SK-N-SH treated with all-trans-retinoic acid at 6 μM for 48 hours (cell line): ENCODE measurements at regions not wholly inside any gene's neighbourhood (a gene's known extent, or its start where the extent isn't known, plus 50 kb on each side); places are given as distances from the start of the nearest gene placed in this dataset.
A peak's percentile ranks its signal among the peaks of the same experiment; 100 is the strongest.

Experiments used
- ATAC-seq: fragments of 200-7000 bp; cut with Tn5 transposase; 3 replicates; pipeline ENCODE4 v1.9.1; 2020; ENCODE audit warnings: mild to moderate bottlenecking, moderate library complexity
- ARNTL ChIP-seq: fragments of 450-650 bp; formaldehyde crosslinking; IDR thresholded peaks from 2 replicates; pipeline ENCODE4 v1.5.0; 2020; ENCODE audit warnings: low read depth, mild to moderate bottlenecking, moderate library complexity, borderline replicate concordance
- BACH2 ChIP-seq: fragments of 250-450 bp; sonication (Bioruptor Pico); IDR thresholded peaks from 2 replicates; pipeline ENCODE4 v1.9.0; 2021; ENCODE audit warnings: mild to moderate bottlenecking, borderline replicate concordance
- CREB5 ChIP-seq: fragments of 250-450 bp; sonication (Bioruptor Pico); IDR thresholded peaks from 2 replicates; pipeline ENCODE4 v1.5.1; 2020; ENCODE audit warnings: low read depth, mild to moderate bottlenecking, moderate library complexity
- CSDC2 ChIP-seq: fragments of 250-450 bp; sonication (Bioruptor Pico); IDR thresholded peaks from 2 replicates; pipeline ENCODE4 v1.5.0; 2020; ENCODE audit warnings: mild to moderate bottlenecking, moderate library complexity
- CSRNP3 ChIP-seq: fragments of 250-450 bp; sonication (Bioruptor Pico); IDR thresholded peaks from 2 replicates; pipeline ENCODE4 v1.5.1; 2021; ENCODE audit warnings: mild to moderate bottlenecking, moderate library complexity
- ESRRG ChIP-seq: fragments of 250-450 bp; sonication (Bioruptor Pico); IDR thresholded peaks from 2 replicates; pipeline ENCODE4 v1.6.1; 2021; ENCODE audit warnings: mild to moderate bottlenecking
- GLIS3 ChIP-seq: fragments of 250-450 bp; sonication (Bioruptor Pico); IDR thresholded peaks from 2 replicates; pipeline ENCODE4 v1.5.0; 2020; ENCODE audit warnings: mild to moderate bottlenecking, moderate library complexity
- ISL1 ChIP-seq: fragments of 250-450 bp; sonication (Bioruptor Pico); IDR thresholded peaks from 2 replicates; pipeline ENCODE4 v2.1.2; 2022; ENCODE audit warnings: mild to moderate bottlenecking, moderate library complexity
- OSR1 ChIP-seq: fragments of 250-450 bp; sonication (Bioruptor Pico); IDR thresholded peaks from 2 replicates; pipeline ENCODE4 v1.8.0; 2022; ENCODE audit warnings: moderate library complexity, mild to moderate bottlenecking, inconsistent platforms
- PATZ1 ChIP-seq: fragments of 250-450 bp; sonication (Bioruptor Pico); IDR thresholded peaks from 2 replicates; pipeline ENCODE4 v1.8.0; 2020; ENCODE audit warnings: mild to moderate bottlenecking, moderate library complexity, borderline replicate concordance
- PPARA ChIP-seq: fragments of 250-450 bp; sonication (Bioruptor Pico); IDR thresholded peaks from 2 replicates; pipeline ENCODE4 v1.5.0; 2020; ENCODE audit warnings: mild to moderate bottlenecking, borderline replicate concordance
- RARB ChIP-seq: fragments of 250-450 bp; sonication (Bioruptor Pico); IDR thresholded peaks from 2 replicates; pipeline ENCODE4 v1.8.0; 2021; ENCODE audit warnings: mild to moderate bottlenecking, moderate library complexity
- SNAI2 ChIP-seq: fragments of 250-450 bp; sonication (Bioruptor Pico); IDR thresholded peaks from 2 replicates; pipeline ENCODE4 v1.5.0; 2020; ENCODE audit warnings: mild to moderate bottlenecking, moderate library complexity
- TCF4 ChIP-seq: fragments of 250-450 bp; sonication (Bioruptor Pico); IDR thresholded peaks from 2 replicates; pipeline ENCODE4 v1.8.0; 2021; ENCODE audit warnings: mild to moderate bottlenecking, moderate library complexity, borderline replicate concordance
- TOX ChIP-seq: fragments of 250-450 bp; sonication (Bioruptor Pico); IDR thresholded peaks from 2 replicates; pipeline ENCODE4 v1.8.0; 2021; ENCODE audit warnings: mild to moderate bottlenecking, moderate library complexity, borderline replicate concordance
- TSHZ2 ChIP-seq: fragments of 250-450 bp; sonication (Bioruptor Pico); IDR thresholded peaks from 2 replicates; pipeline ENCODE4 v1.5.0; 2020; ENCODE audit warnings: mild to moderate bottlenecking, moderate library complexity
- ZC3H10 ChIP-seq: fragments of 250-450 bp; sonication (Bioruptor Pico); IDR thresholded peaks from 2 replicates; pipeline ENCODE4 v1.5.1; 2021; ENCODE audit warnings: mild to moderate bottlenecking, moderate library complexity
- ZFP3 ChIP-seq: fragments of 250-450 bp; sonication (Bioruptor Pico); IDR thresholded peaks from 2 replicates; pipeline ENCODE4 v1.5.0; 2020; ENCODE audit warnings: mild to moderate bottlenecking, moderate library complexity
- ZFP30 ChIP-seq: fragments of 450-650 bp; formaldehyde crosslinking; IDR thresholded peaks from 2 replicates; pipeline ENCODE4 v1.5.0; 2022; ENCODE audit warnings: mild to moderate bottlenecking, moderate library complexity
- ZNF565 ChIP-seq: fragments of 450-650 bp; formaldehyde crosslinking; conservative IDR thresholded peaks from 2 replicates; pipeline ENCODE4 v1.5.0; 2020; ENCODE audit warnings: low read depth, mild to moderate bottlenecking, moderate library complexity
- ZNF70 ChIP-seq: fragments of 450-650 bp; formaldehyde crosslinking; IDR thresholded peaks from 2 replicates; pipeline ENCODE4 v1.5.0; 2020; ENCODE audit warnings: mild to moderate bottlenecking, moderate library complexity

- ATAC-seq, result no peak
- no peak for TF ChIP-seq ARNTL (CRISPR knock-in tag)
- no peak for TF ChIP-seq TCF4 (CRISPR knock-in tag)
- no peak for TF ChIP-seq CSDC2
- TF ChIP-seq ESRRG (CRISPR knock-in tag), result no peak
- TF ChIP-seq ZC3H10 (CRISPR knock-in tag), result no peak
- no peak for TF ChIP-seq OSR1 (CRISPR knock-in tag)
- no peak for TF ChIP-seq CREB5
- no peak for TF ChIP-seq ISL1
- no peak for TF ChIP-seq ZFP3 (CRISPR knock-in tag)
- TF ChIP-seq TSHZ2, result no peak
- TF ChIP-seq RARB, result no peak
- no peak for TF ChIP-seq PPARA (CRISPR knock-in tag)
Observed at GRCh38 chr4:180148737-180149136, 2094.5 kb upstream of the TENM3 start.

- TF ChIP-seq CSDC2 (no peak), SNAI2 (no peak), RARB (no peak), TSHZ2 (no peak), BACH2 (CRISPR knock-in tag) (no peak), PPARA (CRISPR knock-in tag) (no peak), CREB5 (no peak), ISL1 (no peak), ZNF70 (no peak), CSRNP3 (no peak)
- ATAC-seq, result 0 out of 3 replicates have a peak, but pooled peaks have one; percentile 36
Observed at GRCh38 chr4:180150818-180151217, 2092.4 kb upstream of the TENM3 start.

GRCh38 chr4:180152831-180153230, 2090.4 kb upstream of the TENM3 start:
- no peak for TF ChIP-seq SNAI2
- no peak for TF ChIP-seq RARB
- no peak for TF ChIP-seq ZC3H10 (CRISPR knock-in tag)
- TF ChIP-seq ZFP30 (CRISPR knock-in tag), result no peak
- no peak for TF ChIP-seq ARNTL (CRISPR knock-in tag)
- TF ChIP-seq GLIS3 (CRISPR knock-in tag), result no peak
- TF ChIP-seq CSRNP3, result no peak
- TF ChIP-seq ZNF565 (CRISPR knock-in tag), result no peak
- no peak for TF ChIP-seq TOX (CRISPR knock-in tag)
- no peak for TF ChIP-seq ZNF70
- no peak for TF ChIP-seq PATZ1 (CRISPR knock-in tag)

More at GRCh38 chr4:180152831-180153230, 2090.4 kb upstream of the TENM3 start:
- no peak for ATAC-seq
